ENCODE measurements at regions not wholly inside any gene's neighbourhood (a gene's known extent, or its start where the extent isn't known, plus 50 kb on each side); places are given as distances from the start of the nearest gene placed in this dataset.
A peak's percentile ranks its signal among the peaks of the same experiment; 100 is the strongest.

DNA sequence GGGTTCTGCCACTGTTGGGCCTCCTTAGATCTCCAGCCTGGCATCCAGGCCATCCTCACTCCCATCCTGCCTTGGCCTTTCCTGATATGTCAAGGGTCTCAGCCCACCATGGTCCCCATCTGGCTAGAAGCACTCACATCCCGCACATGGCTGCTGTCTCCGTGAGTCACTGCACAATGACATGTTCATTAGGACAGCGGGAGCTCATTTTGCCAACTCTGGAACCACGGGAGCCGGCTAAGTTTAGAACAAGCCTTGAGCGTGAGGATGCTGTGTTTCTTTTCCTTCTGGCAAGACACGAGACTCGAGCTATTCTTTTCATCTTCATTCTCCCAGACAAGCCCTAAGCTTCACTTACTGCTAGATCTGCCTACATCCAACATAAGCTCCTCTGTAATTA lies 65.7 kb upstream of the KSR1 start:
- Histone ChIP-seq H3K9ac (ENCODE audit: low read length in 5 of 5) (no peak overlapping the region), H3K4me1 (ENCODE audit: control insufficient read depth in 5 of 5, insufficient read depth in 5 of 5, low read length in 5 of 5) (peaks cover 0 to 4% (median under 1%) of the 10 kb centered on the region in 5 donors), H3K9me3 (ENCODE audit: control insufficient read depth in 5 of 5, low read length in 5 of 5) (peaks cover 0 to 3% (median 0%) of the 10 kb centered on the region in 5 donors), H3K4me3 (ENCODE audit: low read depth in 1 of 5, low read length in 5 of 5) (no peak overlapping the region), H3K27me3 (ENCODE audit: control insufficient read depth in 5 of 5, insufficient read depth in 4 of 5, low read length in 5 of 5) (no peaks in the 10 kb centered on the region), H3K36me3 (ENCODE audit: control insufficient read depth in 5 of 5, insufficient read depth in 5 of 5, low read length in 5 of 5) (no peaks in the 10 kb centered on the region), H3K27ac (ENCODE audit: low read depth, low read length) (no peak overlapping the region)

DNA sequence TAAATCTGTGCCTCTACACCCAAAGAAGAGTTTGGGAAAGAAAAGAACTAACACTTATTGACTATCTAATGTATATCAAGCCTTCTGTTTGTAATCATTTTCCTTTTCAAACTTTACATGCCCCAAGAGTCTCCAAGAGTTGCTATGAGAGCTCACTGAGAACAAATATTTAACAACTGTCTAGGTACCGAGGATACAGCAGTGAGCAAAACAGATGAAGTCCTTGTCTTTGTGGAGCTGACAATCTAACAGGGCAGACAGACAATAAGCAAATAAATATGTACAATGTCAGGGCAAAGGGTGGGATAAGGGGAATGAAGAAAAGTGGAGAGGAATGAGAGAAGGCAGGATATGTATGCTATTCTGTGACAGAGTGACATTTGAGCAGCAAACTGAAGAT lies 64.8 kb upstream of the KSR1 start:
- H3K9ac ChIP-seq (ENCODE audit: low read length in 5 of 5), result no peak overlapping the region
- H3K27ac ChIP-seq (ENCODE audit: low read depth, low read length), result no peak overlapping the region

DNA sequence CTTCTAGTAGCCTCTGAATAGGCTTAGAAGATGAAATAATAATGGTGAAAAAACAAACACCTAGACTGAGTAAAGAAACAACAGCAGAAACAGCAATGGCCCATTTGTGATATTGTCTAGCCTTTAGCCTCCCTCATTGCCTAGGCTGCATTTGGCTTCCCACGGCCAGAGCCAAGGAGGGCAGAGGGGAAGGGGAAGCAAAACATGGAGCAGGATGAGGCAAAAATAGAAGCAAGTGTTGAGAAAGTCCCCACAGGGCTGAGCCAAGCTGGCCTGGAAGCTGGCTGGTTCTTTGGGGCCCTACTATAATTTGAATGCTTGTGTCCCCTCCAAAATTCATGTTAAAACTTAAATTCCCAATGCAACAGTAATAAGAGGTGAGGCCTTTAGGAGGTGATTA lies 60.2 kb upstream of the KSR1 start:
- H3K9ac ChIP-seq (ENCODE audit: low read length in 5 of 5), result no peak overlapping the region
- peaks cover 7 to 32% (median 25%) of the 10 kb centered on the region in 5 donors for H3K4me1 ChIP-seq (ENCODE audit: control insufficient read depth in 5 of 5, insufficient read depth in 5 of 5, low read length in 5 of 5)
- H3K27me3 ChIP-seq (ENCODE audit: control insufficient read depth in 5 of 5, insufficient read depth in 4 of 5, low read length in 5 of 5), result no peaks in the 10 kb centered on the region
- peak overlapping the region in 2 of 5 donors; percentile 14 to 19 for H3K4me3 ChIP-seq (ENCODE audit: low read depth in 1 of 5, low read length in 5 of 5)
- no peaks in the 10 kb centered on the region for H3K36me3 ChIP-seq (ENCODE audit: control insufficient read depth in 5 of 5, insufficient read depth in 5 of 5, low read length in 5 of 5)
- peaks cover 0 to 3% (median 0%) of the 10 kb centered on the region in 5 donors for H3K9me3 ChIP-seq (ENCODE audit: control insufficient read depth in 5 of 5, low read length in 5 of 5)
- peak overlapping the region; percentile 70 for H3K27ac ChIP-seq (ENCODE audit: low read depth, low read length)

More for the DNA sequence above, 64.8 kb upstream of the KSR1 start:
- H3K4me1 ChIP-seq (ENCODE audit: control insufficient read depth in 5 of 5, insufficient read depth in 5 of 5, low read length in 5 of 5), result peaks cover 3 to 12% (median 9%) of the 10 kb centered on the region in 5 donors
- no peaks in the 10 kb centered on the region for H3K27me3 ChIP-seq (ENCODE audit: control insufficient read depth in 5 of 5, insufficient read depth in 4 of 5, low read length in 5 of 5)
- H3K4me3 ChIP-seq (ENCODE audit: low read depth in 1 of 5, low read length in 5 of 5), result no peak overlapping the region
- no peaks in the 10 kb centered on the region for H3K36me3 ChIP-seq (ENCODE audit: control insufficient read depth in 5 of 5, insufficient read depth in 5 of 5, low read length in 5 of 5)
- H3K9me3 ChIP-seq (ENCODE audit: control insufficient read depth in 5 of 5, low read length in 5 of 5), result peaks cover 0 to 3% (median 0%) of the 10 kb centered on the region in 5 donors

DNA sequence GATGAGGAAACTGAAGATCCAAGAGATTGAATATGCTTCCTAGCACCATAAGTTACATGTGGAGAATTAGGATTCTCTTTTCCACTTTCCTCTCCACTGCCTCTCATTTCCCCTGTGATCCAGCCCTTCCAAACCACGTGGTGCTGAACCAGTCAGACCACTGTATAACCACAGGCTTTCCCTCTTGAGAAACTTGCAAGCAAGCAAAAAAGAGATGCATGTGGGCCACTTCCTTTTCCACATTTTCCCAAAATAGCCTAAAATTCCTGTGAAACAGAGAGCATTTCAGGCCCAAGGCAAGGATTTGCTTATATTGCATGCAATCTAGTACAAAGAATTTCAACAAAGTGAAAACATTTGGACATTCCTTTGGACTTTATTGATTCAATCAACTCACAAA lies 59.3 kb upstream of the KSR1 start:
- Histone ChIP-seq H3K9ac (ENCODE audit: low read length in 5 of 5) (no peak overlapping the region), H3K27ac (ENCODE audit: low read depth, low read length) (peak overlapping the region; percentile 70), H3K36me3 (ENCODE audit: control insufficient read depth in 5 of 5, insufficient read depth in 5 of 5, low read length in 5 of 5) (no peaks in the 10 kb centered on the region), H3K4me3 (ENCODE audit: low read depth in 1 of 5, low read length in 5 of 5) (no peak overlapping the region), H3K4me1 (ENCODE audit: control insufficient read depth in 5 of 5, insufficient read depth in 5 of 5, low read length in 5 of 5) (peaks cover 7 to 32% (median 25%) of the 10 kb centered on the region in 5 donors), H3K27me3 (ENCODE audit: control insufficient read depth in 5 of 5, insufficient read depth in 4 of 5, low read length in 5 of 5) (no peaks in the 10 kb centered on the region), H3K9me3 (ENCODE audit: control insufficient read depth in 5 of 5, low read length in 5 of 5) (peaks cover 0 to 3% (median 0%) of the 10 kb centered on the region in 5 donors)

DNA sequence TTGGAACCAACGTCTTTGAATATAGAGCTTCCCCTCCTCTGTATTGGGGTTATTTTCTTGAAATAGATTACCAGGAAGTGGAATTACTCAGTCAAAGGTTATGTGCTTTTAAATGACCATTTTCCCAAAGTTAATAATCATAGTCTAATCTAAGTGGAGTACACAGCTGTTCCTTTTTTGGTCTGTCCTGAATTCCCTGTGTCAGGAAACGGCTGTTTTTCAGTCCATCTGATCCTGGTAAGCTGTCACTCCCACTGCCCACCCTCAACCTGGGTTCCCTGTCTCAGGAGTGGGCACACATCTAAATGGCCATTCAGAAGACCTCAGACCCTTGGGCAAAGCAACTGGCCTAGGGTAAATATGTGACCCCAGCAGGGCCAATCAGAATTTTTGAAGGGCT lies 57.6 kb upstream of the KSR1 start:
- H3K9ac ChIP-seq (ENCODE audit: low read length in 5 of 5), result no peak overlapping the region
- H3K27me3 ChIP-seq (ENCODE audit: control insufficient read depth in 5 of 5, insufficient read depth in 4 of 5, low read length in 5 of 5), result no peaks in the 10 kb centered on the region
- no peak overlapping the region for H3K27ac ChIP-seq (ENCODE audit: low read depth, low read length)
- H3K36me3 ChIP-seq (ENCODE audit: control insufficient read depth in 5 of 5, insufficient read depth in 5 of 5, low read length in 5 of 5), result no peaks in the 10 kb centered on the region
- H3K4me3 ChIP-seq (ENCODE audit: low read depth in 1 of 5, low read length in 5 of 5), result no peak overlapping the region
- H3K4me1 ChIP-seq (ENCODE audit: control insufficient read depth in 5 of 5, insufficient read depth in 5 of 5, low read length in 5 of 5), result peaks cover 7 to 32% (median 25%) of the 10 kb centered on the region in 5 donors
- peaks cover 0 to 3% (median 0%) of the 10 kb centered on the region in 5 donors for H3K9me3 ChIP-seq (ENCODE audit: control insufficient read depth in 5 of 5, low read length in 5 of 5)

DNA sequence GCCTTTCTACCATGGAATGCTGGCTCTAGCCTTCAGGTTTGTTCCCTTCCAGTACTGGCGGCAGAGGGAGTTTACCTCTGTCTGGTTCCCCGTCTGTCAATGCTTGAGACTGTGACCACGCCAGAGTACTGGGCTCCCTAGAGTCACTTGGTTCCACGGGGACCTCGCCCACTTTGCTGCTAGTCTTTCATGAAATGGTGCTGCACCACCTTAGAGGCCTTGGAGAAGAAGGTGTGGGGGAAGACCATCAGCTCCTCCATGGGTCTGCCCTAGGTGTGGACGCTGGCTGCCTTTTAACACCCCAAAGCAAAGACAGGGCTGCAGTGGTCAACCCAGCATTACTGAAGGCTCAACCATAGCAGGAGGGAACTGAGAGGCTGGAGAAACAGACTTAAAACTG lies 55.3 kb upstream of the KSR1 start:
- H3K27ac ChIP-seq (ENCODE audit: low read depth, low read length), result no peak overlapping the region
- H3K9ac ChIP-seq (ENCODE audit: low read length in 5 of 5), result no peak overlapping the region
- H3K27me3 ChIP-seq (ENCODE audit: control insufficient read depth in 5 of 5, insufficient read depth in 4 of 5, low read length in 5 of 5), result no peaks in the 10 kb centered on the region
- H3K9me3 ChIP-seq (ENCODE audit: control insufficient read depth in 5 of 5, low read length in 5 of 5), result no peaks in the 10 kb centered on the region
- no peak overlapping the region for H3K4me3 ChIP-seq (ENCODE audit: low read depth in 1 of 5, low read length in 5 of 5)
- H3K4me1 ChIP-seq (ENCODE audit: control insufficient read depth in 5 of 5, insufficient read depth in 5 of 5, low read length in 5 of 5), result peaks cover 5 to 32% (median 20%) of the 10 kb centered on the region in 5 donors
- H3K36me3 ChIP-seq (ENCODE audit: control insufficient read depth in 5 of 5, insufficient read depth in 5 of 5, low read length in 5 of 5), result no peaks in the 10 kb centered on the region

DNA sequence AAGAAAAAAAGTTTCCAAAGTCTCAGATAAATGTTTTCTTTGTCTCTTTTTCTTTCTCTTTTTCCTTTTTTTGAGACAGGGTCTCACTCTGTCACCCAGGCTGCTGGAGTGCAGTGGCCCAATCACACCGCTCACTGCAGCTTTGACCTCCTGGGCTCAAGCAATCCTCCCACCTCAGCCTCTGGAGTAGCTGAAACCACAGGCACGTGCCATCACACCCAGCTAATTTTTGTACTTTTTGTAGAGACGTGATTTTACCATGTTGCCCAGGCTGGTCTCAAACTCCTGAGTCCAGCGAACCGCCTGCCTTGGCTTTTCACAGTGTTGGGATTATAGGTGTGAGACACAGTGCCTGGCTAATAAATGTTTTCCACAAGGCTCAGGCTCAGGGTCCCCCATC lies 53.3 kb upstream of the KSR1 start:
- Histone ChIP-seq H3K27ac (ENCODE audit: low read depth, low read length) (no peak overlapping the region), H3K27me3 (ENCODE audit: control insufficient read depth in 5 of 5, insufficient read depth in 4 of 5, low read length in 5 of 5) (no peaks in the 10 kb centered on the region), H3K4me3 (ENCODE audit: low read depth in 1 of 5, low read length in 5 of 5) (no peak overlapping the region), H3K9ac (ENCODE audit: low read length in 5 of 5) (no peak overlapping the region), H3K4me1 (ENCODE audit: control insufficient read depth in 5 of 5, insufficient read depth in 5 of 5, low read length in 5 of 5) (peaks cover 1 to 16% (median 8%) of the 10 kb centered on the region in 5 donors), H3K9me3 (ENCODE audit: control insufficient read depth in 5 of 5, low read length in 5 of 5) (no peaks in the 10 kb centered on the region), H3K36me3 (ENCODE audit: control insufficient read depth in 5 of 5, insufficient read depth in 5 of 5, low read length in 5 of 5) (no peaks in the 10 kb centered on the region)

DNA sequence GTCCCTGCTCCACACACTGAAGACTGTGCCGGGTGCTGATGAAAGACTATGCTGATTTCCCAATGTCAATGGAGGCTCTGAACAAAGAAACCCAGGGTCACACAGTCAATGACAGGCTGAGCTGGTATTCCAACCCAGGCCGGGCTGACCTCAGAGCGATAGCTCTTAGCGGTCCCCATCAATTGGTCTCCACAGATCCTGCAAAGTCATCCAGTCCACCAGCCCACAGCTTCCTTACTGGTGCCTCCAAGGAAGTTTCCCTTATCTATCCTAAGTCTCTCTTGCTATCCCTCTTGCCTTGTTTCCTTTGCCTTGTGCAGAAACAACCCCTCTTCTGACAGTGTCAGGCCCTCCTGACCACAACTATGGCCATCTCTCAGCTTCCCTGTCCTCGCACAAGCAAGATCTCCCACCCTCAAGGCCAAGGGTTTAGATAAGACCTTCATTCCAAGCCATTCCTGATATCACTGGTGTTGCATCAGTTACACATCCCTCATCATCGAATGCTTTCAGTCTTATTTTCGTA lies 52.7 kb upstream of the KSR1 start:
- no peaks in the 10 kb centered on the region for H3K36me3 ChIP-seq (ENCODE audit: control insufficient read depth in 5 of 5, insufficient read depth in 5 of 5, low read length in 5 of 5)
- no peaks in the 10 kb centered on the region for H3K27me3 ChIP-seq (ENCODE audit: control insufficient read depth in 5 of 5, insufficient read depth in 4 of 5, low read length in 5 of 5)

DNA sequence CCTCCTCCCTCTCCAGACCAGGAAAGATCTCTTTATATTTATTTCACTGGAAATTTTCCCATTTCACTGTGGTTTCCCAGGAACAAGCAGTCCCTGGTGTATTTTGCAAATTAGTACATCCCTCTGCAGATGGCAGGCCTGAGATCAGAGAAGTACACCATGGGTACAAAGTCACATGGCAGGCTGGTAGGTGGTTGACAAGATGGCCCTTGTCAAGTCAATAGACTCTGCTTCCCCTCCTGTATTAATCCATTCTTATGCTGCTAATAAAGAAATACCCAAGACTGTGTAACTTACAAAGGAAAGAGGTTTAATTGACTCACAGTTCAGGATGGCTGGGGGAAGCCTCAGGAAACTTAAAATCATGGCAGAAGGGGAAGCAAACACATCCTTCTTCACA lies 51.6 kb upstream of the KSR1 start:
- H3K9me3 ChIP-seq (ENCODE audit: control insufficient read depth in 5 of 5, low read length in 5 of 5), result no peaks in the 10 kb centered on the region
- H3K4me3 ChIP-seq (ENCODE audit: low read depth in 1 of 5, low read length in 5 of 5), result no peak overlapping the region
- H3K4me1 ChIP-seq (ENCODE audit: control insufficient read depth in 5 of 5, insufficient read depth in 5 of 5, low read length in 5 of 5), result peaks cover 4 to 16% (median 13%) of the 10 kb centered on the region in 5 donors
- no peaks in the 10 kb centered on the region for H3K36me3 ChIP-seq (ENCODE audit: control insufficient read depth in 5 of 5, insufficient read depth in 5 of 5, low read length in 5 of 5)
- no peak overlapping the region for H3K27ac ChIP-seq (ENCODE audit: low read depth, low read length)
- H3K27me3 ChIP-seq (ENCODE audit: control insufficient read depth in 5 of 5, insufficient read depth in 4 of 5, low read length in 5 of 5), result no peaks in the 10 kb centered on the region
- H3K9ac ChIP-seq (ENCODE audit: low read length in 5 of 5), result no peak overlapping the region

More for the DNA sequence above, 52.7 kb upstream of the KSR1 start:
- Histone ChIP-seq H3K27ac (ENCODE audit: low read depth, low read length) (no peak overlapping the region), H3K4me1 (ENCODE audit: control insufficient read depth in 5 of 5, insufficient read depth in 5 of 5, low read length in 5 of 5) (peaks cover 4 to 17% (median 9%) of the 10 kb centered on the region in 5 donors), H3K9me3 (ENCODE audit: control insufficient read depth in 5 of 5, low read length in 5 of 5) (no peaks in the 10 kb centered on the region), H3K4me3 (ENCODE audit: low read depth in 1 of 5, low read length in 5 of 5) (no peak overlapping the region), H3K9ac (ENCODE audit: low read length in 5 of 5) (no peak overlapping the region)
